NCI-H1930 (cell line): ENCODE measurements at regions not wholly inside any gene's neighbourhood (a gene's known extent, or its start where the extent isn't known, plus 50 kb on each side); places are given as distances from the start of the nearest gene placed in this dataset.

Experiments
- DNase-seq, 2 experiments: peaks; one replicate each; lab custom pipeline; 2025; lab: John Stamatoyannopoulos, UW

- no peak for DNase-seq
Measured at GRCh38 chr2:239531456-239532241, 130.8 kb upstream of the HDAC4 start.

GRCh38 chr2:239530749-239531316 lies 130.0 kb upstream of the HDAC4 start:
- DNase-seq = no peak

GRCh38 chr2:239529313-239530015 lies 128.6 kb upstream of the HDAC4 start:
- no peak for DNase-seq

- no peak for DNase-seq
Measured at GRCh38 chr2:239528883-239529282, 128.1 kb upstream of the HDAC4 start.

GRCh38 chr2:239528146-239528545 lies 127.3 kb upstream of the HDAC4 start:
- no peak for DNase-seq

- no peak for DNase-seq
Measured at GRCh38 chr2:239526666-239527415, 126.0 kb upstream of the HDAC4 start.

- no peak for DNase-seq
Measured at GRCh38 chr2:239526038-239526437, 125.2 kb upstream of the HDAC4 start.

GRCh38 chr2:239523954-239524330 lies 123.1 kb upstream of the HDAC4 start:
- no peak for DNase-seq

GRCh38 chr2:239523147-239523953 lies 122.5 kb upstream of the HDAC4 start:
- no peak for DNase-seq

- no peak for DNase-seq
Measured at GRCh38 chr2:239522740-239523119, 121.9 kb upstream of the HDAC4 start.

- DNase-seq = no peak
Measured at GRCh38 chr2:239522002-239522739, 121.4 kb upstream of the HDAC4 start.

- no peak for DNase-seq
Measured at GRCh38 chr2:239521518-239521815, 120.6 kb upstream of the HDAC4 start.

GRCh38 chr2:239520811-239521517 lies 120.1 kb upstream of the HDAC4 start:
- no peak for DNase-seq

- DNase-seq = no peak
Measured at GRCh38 chr2:239519921-239520585, 119.2 kb upstream of the HDAC4 start.

- no peak for DNase-seq
Measured at GRCh38 chr2:239519089-239519920, 118.5 kb upstream of the HDAC4 start.

GRCh38 chr2:239518286-239519088 lies 117.7 kb upstream of the HDAC4 start:
- no peak for DNase-seq

- no peak for DNase-seq
Measured at GRCh38 chr2:239517686-239518085, 116.9 kb upstream of the HDAC4 start.

- DNase-seq = no peak
Measured at GRCh38 chr2:239516954-239517305, 116.1 kb upstream of the HDAC4 start.
